ENCODE measurements at regions not wholly inside any gene's neighbourhood (a gene's known extent, or its start where the extent isn't known, plus 50 kb on each side); places are given as distances from the start of the nearest gene placed in this dataset.

DNA sequence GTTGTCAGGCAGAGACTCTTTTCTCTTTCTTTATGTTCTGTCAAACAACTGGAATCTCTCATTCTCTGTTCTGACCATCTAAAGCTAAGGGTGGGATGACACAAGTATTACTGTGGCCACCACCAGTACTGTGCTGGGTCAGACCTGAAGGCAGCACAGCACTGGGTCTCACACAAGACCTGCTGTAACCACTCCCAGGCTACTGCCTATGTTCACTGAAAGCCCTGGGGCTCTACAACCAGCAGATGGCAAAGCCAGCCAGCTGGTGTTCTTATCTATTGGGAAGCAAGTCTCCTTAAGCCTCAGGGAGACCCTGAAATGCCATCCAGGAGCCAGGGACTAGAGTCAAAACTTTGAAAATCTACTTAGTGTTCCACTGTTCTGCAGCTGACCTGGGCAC is 189.5 kb downstream of the SLCO4C1 start:
- no peaks in the 10 kb centered on the region for H3K36me3 ChIP-seq (ENCODE audit: control insufficient read depth, insufficient read depth, low read length)
- no peak for ATAC-seq
- CTCF ChIA-PET (ENCODE audit: low intra/inter-chr PET ratio), result no interaction called here
- BruUV-seq (replicated peaks), result no TSS peak
- FAIRE-seq, result no peak
- H3K27ac ChIP-seq (ENCODE audit: extremely low read depth, low read depth, low read length), result no peak overlapping the region
- H3K4me1 ChIP-seq (replicated peaks in 1 of 2; ENCODE audit: control insufficient read depth in 2 of 2, insufficient read depth in 2 of 2, low read length in 2 of 2), result no peaks in the 10 kb centered on the region
- no peaks in the 10 kb centered on the region for H4K20me1 ChIP-seq (replicated peaks; ENCODE audit: control insufficient read depth, insufficient read depth, low read length)
- H3K4me2 ChIP-seq (ENCODE audit: insufficient read depth, low read length), result no peak overlapping the region
- H3K79me2 ChIP-seq (ENCODE audit: control insufficient read depth, insufficient read depth, low read length), result no peaks in the 10 kb centered on the region
- no peaks in the 10 kb centered on the region for H3K27me3 ChIP-seq (ENCODE audit: control insufficient read depth in 2 of 2, insufficient read depth in 2 of 2, low read length in 2 of 2)
- no peak overlapping the region for H3K4me3 ChIP-seq
- no peaks in the 10 kb centered on the region for H3K9me3 ChIP-seq (replicated peaks; ENCODE audit: control insufficient read depth, insufficient read depth, low read depth, low read length)
- no peaks in the 10 kb centered on the region for H3K9me1 ChIP-seq (ENCODE audit: control insufficient read depth, insufficient read depth, low read length)
- DNase-seq (ENCODE audit: extremely low read depth in 1 of 4, low spot score in 3 of 4), result no peak
- intact Hi-C loops (cut with micrococcal nuclease) (no loop called here), in situ Hi-C loops (cut with MboI) (no loop called here)
- H3K9ac ChIP-seq (ENCODE audit: insufficient read depth in 1 of 2, low read depth in 2 of 2, low read length in 2 of 2), result no peak overlapping the region
- POLR2A ChIA-PET, result no interaction called here
- no peak overlapping the region for H2AFZ ChIP-seq (ENCODE audit: low read depth, low read length)
- no peak for TF ChIP-seq ZNF445 (CRISPR knock-in tag; IDR thresholded peaks at IDR 0.05; ENCODE audit: low read depth)
- no peak for TF ChIP-seq CBFA2T2 (conservative IDR thresholded peaks at IDR 0.05)
- TF ChIP-seq NELFE (IDR thresholded peaks at IDR 0.05; ENCODE audit: insufficient read depth, insufficient read length), result no peak
- TF ChIP-seq TAF1 (IDR thresholded peaks at IDR 0.05; ENCODE audit: control insufficient read depth, extremely low read depth, insufficient read depth, low read length, severe bottlenecking), result no peak
- TF ChIP-seq, protein P1, sequence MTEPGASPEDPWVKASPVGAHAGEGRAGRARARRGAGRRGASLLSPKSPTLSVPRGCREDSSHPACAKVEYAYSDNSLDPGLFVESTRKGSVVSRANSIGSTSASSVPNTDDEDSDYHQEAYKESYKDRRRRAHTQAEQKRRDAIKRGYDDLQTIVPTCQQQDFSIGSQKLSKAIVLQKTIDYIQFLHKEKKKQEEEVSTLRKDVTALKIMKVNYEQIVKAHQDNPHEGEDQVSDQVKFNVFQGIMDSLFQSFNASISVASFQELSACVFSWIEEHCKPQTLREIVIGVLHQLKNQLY (CRISPR knock-in tag; conservative IDR thresholded peaks at IDR 0.05), result no peak
- no peak for TF ChIP-seq NBN (IDR thresholded peaks at IDR 0.05; ENCODE audit: low read depth)
- TF ChIP-seq SMARCE1 (IDR thresholded peaks at IDR 0.05), result no peak
- TF ChIP-seq, protein P2, sequence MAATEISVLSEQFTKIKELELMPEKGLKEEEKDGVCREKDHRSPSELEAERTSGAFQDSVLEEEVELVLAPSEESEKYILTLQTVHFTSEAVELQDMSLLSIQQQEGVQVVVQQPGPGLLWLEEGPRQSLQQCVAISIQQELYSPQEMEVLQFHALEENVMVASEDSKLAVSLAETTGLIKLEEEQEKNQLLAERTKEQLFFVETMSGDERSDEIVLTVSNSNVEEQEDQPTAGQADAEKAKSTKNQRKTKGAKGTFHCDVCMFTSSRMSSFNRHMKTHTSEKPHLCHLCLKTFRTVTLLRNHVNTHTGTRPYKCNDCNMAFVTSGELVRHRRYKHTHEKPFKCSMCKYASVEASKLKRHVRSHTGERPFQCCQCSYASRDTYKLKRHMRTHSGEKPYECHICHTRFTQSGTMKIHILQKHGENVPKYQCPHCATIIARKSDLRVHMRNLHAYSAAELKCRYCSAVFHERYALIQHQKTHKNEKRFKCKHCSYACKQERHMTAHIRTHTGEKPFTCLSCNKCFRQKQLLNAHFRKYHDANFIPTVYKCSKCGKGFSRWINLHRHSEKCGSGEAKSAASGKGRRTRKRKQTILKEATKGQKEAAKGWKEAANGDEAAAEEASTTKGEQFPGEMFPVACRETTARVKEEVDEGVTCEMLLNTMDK (IDR thresholded peaks at IDR 0.05; ENCODE audit: borderline replicate concordance, insufficient read depth, low read depth, low read length, poor library complexity, severe bottlenecking), result no peak
- no peak for TF ChIP-seq KLF13 (tag; IDR thresholded peaks at IDR 0.05; ENCODE audit: borderline replicate concordance, low read depth)
- TF ChIP-seq CHCHD3 (CRISPR knock-in tag; IDR thresholded peaks at IDR 0.05), result no peak
- no peak for TF ChIP-seq KDM2B (CRISPR knock-in tag; IDR thresholded peaks at IDR 0.05)
- no peak for TF ChIP-seq ZZZ3 (IDR thresholded peaks at IDR 0.05)
- TF ChIP-seq CBX2 (IDR thresholded peaks at IDR 0.05; ENCODE audit: insufficient read depth, low read length, poor library complexity, severe bottlenecking), result no peak
- TF ChIP-seq, protein P3, sequence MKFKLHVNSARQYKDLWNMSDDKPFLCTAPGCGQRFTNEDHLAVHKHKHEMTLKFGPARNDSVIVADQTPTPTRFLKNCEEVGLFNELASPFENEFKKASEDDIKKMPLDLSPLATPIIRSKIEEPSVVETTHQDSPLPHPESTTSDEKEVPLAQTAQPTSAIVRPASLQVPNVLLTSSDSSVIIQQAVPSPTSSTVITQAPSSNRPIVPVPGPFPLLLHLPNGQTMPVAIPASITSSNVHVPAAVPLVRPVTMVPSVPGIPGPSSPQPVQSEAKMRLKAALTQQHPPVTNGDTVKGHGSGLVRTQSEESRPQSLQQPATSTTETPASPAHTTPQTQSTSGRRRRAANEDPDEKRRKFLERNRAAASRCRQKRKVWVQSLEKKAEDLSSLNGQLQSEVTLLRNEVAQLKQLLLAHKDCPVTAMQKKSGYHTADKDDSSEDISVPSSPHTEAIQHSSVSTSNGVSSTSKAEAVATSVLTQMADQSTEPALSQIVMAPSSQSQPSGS (CRISPR knock-in tag; IDR thresholded peaks at IDR 0.05), result no peak
- TF ChIP-seq PML (IDR thresholded peaks at IDR 0.05; ENCODE audit: low read length), result no peak
- TF ChIP-seq MCM2 (IDR thresholded peaks at IDR 0.05; ENCODE audit: low read depth), result no peak
- no peak for TF ChIP-seq MEIS2 (IDR thresholded peaks at IDR 0.05; ENCODE audit: partially characterized antibody)
- no peak for TF ChIP-seq FOXK2 (conservative IDR thresholded peaks at IDR 0.05 in 1 of 2, IDR thresholded peaks at IDR 0.05 in 1 of 2; ENCODE audit: low read depth in 2 of 2)
- TF ChIP-seq, protein P4, sequence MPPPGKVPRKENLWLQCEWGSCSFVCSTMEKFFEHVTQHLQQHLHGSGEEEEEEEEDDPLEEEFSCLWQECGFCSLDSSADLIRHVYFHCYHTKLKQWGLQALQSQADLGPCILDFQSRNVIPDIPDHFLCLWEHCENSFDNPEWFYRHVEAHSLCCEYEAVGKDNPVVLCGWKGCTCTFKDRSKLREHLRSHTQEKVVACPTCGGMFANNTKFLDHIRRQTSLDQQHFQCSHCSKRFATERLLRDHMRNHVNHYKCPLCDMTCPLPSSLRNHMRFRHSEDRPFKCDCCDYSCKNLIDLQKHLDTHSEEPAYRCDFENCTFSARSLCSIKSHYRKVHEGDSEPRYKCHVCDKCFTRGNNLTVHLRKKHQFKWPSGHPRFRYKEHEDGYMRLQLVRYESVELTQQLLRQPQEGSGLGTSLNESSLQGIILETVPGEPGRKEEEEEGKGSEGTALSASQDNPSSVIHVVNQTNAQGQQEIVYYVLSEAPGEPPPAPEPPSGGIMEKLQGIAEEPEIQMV (tag; conservative IDR thresholded peaks at IDR 0.05; ENCODE audit: low read depth), result no peak

Measured in K562 (cell line).